Activated CD4-positive, alpha-beta memory T cell treated with anti-CD3 and anti-CD28 coated beads for 36 hours (primary cell): ENCODE measurements at regions not wholly inside any gene's neighbourhood (a gene's known extent, or its start where the extent isn't known, plus 50 kb on each side); places are given as distances from the start of the nearest gene placed in this dataset.

Source experiments
- CTCF ChIA-PET: fragments of 350-600 bp; sonication (Branson Sonifier 250); formaldehyde crosslinking; loops from one replicate; lab custom pipeline; 2021; ENCODE audit warnings: antibody characterized with exemption, inconsistent platforms; lab: Charles Lee
- POLR2A ChIA-PET: fragments of 350-600 bp; sonication (Branson Sonifier 250); formaldehyde crosslinking; loops from one replicate; lab custom pipeline; 2021; ENCODE audit warnings: antibody characterized with exemption; lab: Charles Lee
- DNase-seq: peaks from one replicate; pipeline ENCODE4 v3.0.0-alpha.2; 2020
- H3K27ac Mint-ChIP-seq: one replicate; pipeline ENCODE4 v1.8.0; 2021; ENCODE audit warnings: mixed read lengths
- H3K27me3 Mint-ChIP-seq: one replicate; pipeline ENCODE4 v1.8.0; 2021; ENCODE audit warnings: mixed read lengths
- H3K36me3 Mint-ChIP-seq: one replicate; pipeline ENCODE4 v1.8.0; 2021; ENCODE audit warnings: mixed read lengths
- H3K4me1 Mint-ChIP-seq: one replicate; pipeline ENCODE4 v1.8.0; 2021; ENCODE audit warnings: low read depth, mixed read lengths
- H3K4me3 Mint-ChIP-seq: one replicate; pipeline ENCODE4 v1.8.0; 2021; ENCODE audit warnings: mild to moderate bottlenecking, mixed read lengths
- H3K9me3 Mint-ChIP-seq: one replicate; pipeline ENCODE4 v1.8.0; 2021; ENCODE audit warnings: mixed read lengths
- intact Hi-C: fragments of 100-400 bp; cut with micrococcal nuclease; formaldehyde crosslinking; loops from one replicate; pipeline ENCODE4 v1.15.1; 2023

GRCh38 chr10:106198275-106198674 is 966.2 kb downstream of the SORCS1 start:
- Mint-ChIP-seq H3K4me3 (no peak overlapping the region), H3K27me3 (no peaks in the 10 kb centered on the region), H3K4me1 (no peaks in the 10 kb centered on the region), H3K27ac (no peak overlapping the region), H3K9me3 (peaks cover 1% of the 10 kb centered on the region), H3K36me3 (no peaks in the 10 kb centered on the region)
- no peak for DNase-seq
- ChIA-PET CTCF (no interaction called here), POLR2A (no interaction called here)
- intact Hi-C loops: no loop called here

DNA sequence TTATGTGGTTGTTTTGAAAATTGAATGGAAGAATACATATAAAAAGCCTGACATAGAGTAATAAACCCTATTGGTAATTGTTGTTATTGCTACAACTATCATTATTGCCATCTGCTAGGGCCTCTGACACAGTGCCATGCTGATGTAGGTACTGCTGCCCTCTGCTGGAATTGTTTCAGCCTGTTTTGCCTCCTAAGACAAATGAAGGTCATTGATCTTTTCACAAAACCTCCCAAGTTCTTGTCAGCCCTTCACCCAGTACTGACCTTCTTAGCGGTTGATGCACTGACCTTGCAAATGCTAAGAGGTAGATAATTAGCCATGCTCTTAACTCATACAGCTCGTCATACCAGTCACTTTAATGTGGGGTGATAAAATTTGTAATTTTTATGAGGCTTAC is 975.2 kb downstream of the SORCS1 start:
- intact Hi-C loops: no loop called here
- Mint-ChIP-seq H3K4me3 (no peak overlapping the region), H3K4me1 (no peaks in the 10 kb centered on the region), H3K36me3 (no peaks in the 10 kb centered on the region), H3K27me3 (no peaks in the 10 kb centered on the region), H3K27ac (no peak overlapping the region), H3K9me3 (peaks cover 2% of the 10 kb centered on the region)
- peak; percentile 10 for DNase-seq
- ChIA-PET POLR2A (no interaction called here), CTCF (no interaction called here)

DNA sequence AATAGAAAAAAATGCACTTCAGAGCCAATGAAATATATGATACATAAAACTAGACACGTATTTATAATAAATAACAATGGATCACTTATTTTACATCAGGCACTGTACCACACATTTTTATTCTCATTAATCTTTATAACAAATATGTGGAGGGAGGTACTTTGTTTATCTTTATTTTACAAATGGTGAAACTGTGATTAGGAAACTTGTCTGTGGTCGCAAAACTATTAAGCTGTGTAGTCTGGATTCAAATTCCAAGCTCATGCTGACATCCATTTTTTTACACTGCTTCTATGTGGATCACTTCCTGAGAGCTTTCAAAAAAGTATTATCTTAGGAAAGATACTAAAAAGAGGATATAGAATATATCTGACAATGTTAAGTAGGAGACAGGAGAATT is 978.6 kb downstream of the SORCS1 start:
- no peak for DNase-seq
- Mint-ChIP-seq H3K36me3 (no peaks in the 10 kb centered on the region), H3K27me3 (no peaks in the 10 kb centered on the region), H3K27ac (no peak overlapping the region), H3K4me1 (no peaks in the 10 kb centered on the region), H3K4me3 (no peak overlapping the region), H3K9me3 (no peaks in the 10 kb centered on the region)
- intact Hi-C loops: no loop called here
- POLR2A ChIA-PET: no interaction called here
- CTCF ChIA-PET: no interaction called here

- intact Hi-C loops: no loop called here
- CTCF ChIA-PET: no interaction called here
- POLR2A ChIA-PET: no interaction called here
- Mint-ChIP-seq H3K27ac (no peak overlapping the region), H3K4me3 (no peak overlapping the region), H3K36me3 (no peaks in the 10 kb centered on the region), H3K4me1 (no peaks in the 10 kb centered on the region), H3K27me3 (no peaks in the 10 kb centered on the region), H3K9me3 (no peaks in the 10 kb centered on the region)
- DNase-seq: no peak
These were observed 981.5 kb downstream of the SORCS1 start for GRCh38 chr10:106183041-106183440.

- Mint-ChIP-seq H3K27me3 (no peaks in the 10 kb centered on the region), H3K36me3 (no peaks in the 10 kb centered on the region), H3K9me3 (no peaks in the 10 kb centered on the region), H3K27ac (no peak overlapping the region), H3K4me3 (no peak overlapping the region), H3K4me1 (no peaks in the 10 kb centered on the region)
- intact Hi-C loops: no loop called here
- no peak for DNase-seq
- CTCF ChIA-PET: no interaction called here
- POLR2A ChIA-PET: no interaction called here
These were observed 982.0 kb downstream of the SORCS1 start for GRCh38 chr10:106182542-106182941.

DNA sequence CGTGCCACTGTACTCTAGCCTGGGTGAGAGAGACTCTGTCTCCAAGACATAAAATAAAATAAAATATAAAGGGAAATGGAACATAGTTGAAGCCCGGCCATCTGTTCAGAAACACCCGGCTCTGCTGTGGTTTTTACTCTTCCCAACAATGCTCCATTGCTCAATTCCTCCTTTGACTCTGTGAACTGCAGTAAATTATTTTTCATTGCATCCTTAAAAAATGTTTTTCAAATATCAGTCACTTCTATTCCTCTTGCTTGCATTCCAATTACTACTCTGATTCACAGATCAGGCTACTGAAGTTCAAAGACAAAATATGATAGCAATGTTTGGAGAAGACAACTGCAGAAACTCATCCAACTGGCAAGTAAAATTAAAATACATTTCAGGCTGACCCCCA is 983.0 kb downstream of the SORCS1 start:
- no peak overlapping the region for H3K27ac Mint-ChIP-seq
- intact Hi-C loops: no loop called here
- POLR2A ChIA-PET: no interaction called here
- CTCF ChIA-PET: no interaction called here
- no peak for DNase-seq
- H3K27me3 Mint-ChIP-seq: no peaks in the 10 kb centered on the region
- no peaks in the 10 kb centered on the region for H3K36me3 Mint-ChIP-seq
- H3K4me3 Mint-ChIP-seq: no peak overlapping the region
- H3K4me1 Mint-ChIP-seq: no peaks in the 10 kb centered on the region
- no peaks in the 10 kb centered on the region for H3K9me3 Mint-ChIP-seq

DNA sequence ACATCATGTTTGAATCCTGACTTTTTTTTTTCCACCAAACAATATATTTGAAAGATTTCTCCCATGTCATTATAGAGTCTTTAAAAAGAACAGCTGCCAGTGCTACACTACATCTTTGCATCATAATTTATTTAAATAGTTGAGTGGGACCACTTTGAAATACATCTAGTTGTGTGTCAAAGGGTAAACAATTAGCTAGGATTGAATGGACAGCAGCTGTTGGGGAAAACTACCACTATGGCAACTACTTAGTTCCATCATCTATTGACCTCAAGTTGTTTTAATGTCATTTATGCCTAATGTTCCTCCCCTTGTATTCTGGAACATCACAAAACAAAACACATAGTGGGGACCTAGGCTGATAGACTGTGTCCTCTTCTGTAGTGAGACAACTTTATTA is 985.1 kb downstream of the SORCS1 start:
- ChIA-PET POLR2A (no interaction called here), CTCF (no interaction called here)
- intact Hi-C loops: loop anchor here (5.0 kb wide), 1 partner anchor 382 kb away; no protein-coding TSS in a partner anchor
- Mint-ChIP-seq H3K4me1 (no peaks in the 10 kb centered on the region), H3K4me3 (no peak overlapping the region), H3K36me3 (no peaks in the 10 kb centered on the region), H3K27ac (no peak overlapping the region), H3K9me3 (no peaks in the 10 kb centered on the region), H3K27me3 (no peaks in the 10 kb centered on the region)
- DNase-seq: no peak

DNA sequence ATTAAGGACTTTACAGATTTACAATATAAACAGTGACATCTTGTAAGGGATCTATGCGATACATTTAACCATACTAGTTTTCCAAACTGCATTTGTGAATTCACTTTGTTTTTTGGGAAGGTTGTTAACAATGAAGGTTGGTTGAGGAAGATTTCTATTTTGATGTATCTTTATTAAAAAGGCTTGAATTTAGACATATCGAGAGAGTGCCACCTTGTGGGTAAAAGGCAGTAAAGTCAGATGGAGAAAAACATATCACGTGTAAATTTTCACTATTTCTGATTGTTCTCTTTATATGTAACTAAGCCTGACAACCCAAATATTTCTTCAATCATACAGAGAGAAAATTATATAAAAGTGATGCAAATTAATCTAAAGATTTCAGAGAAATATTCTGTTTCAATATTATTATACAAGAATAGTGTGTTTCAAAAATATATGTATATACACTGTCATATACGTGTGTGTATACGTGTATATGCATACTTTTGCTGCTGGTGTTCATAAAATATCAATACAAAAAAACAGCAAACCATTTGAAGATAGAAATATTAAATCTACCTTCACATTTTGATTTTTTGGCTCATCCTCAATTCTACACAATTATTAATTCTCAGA is 988.6 kb downstream of the SORCS1 start:
- Mint-ChIP-seq H3K27ac (no peak overlapping the region), H3K27me3 (no peaks in the 10 kb centered on the region), H3K9me3 (no peaks in the 10 kb centered on the region), H3K4me1 (no peaks in the 10 kb centered on the region), H3K4me3 (no peak overlapping the region), H3K36me3 (no peaks in the 10 kb centered on the region)
- ChIA-PET POLR2A (no interaction called here), CTCF (interaction anchor here (0.6 kb wide), 1 partner anchor 36 kb away, joined by 3 read pairs; no protein-coding TSS in a partner anchor)
- DNase-seq: no peak
- intact Hi-C loops: loop anchor here (2.0 to 5.0 kb wide), 2 partner anchors 225 to 379 kb away; no protein-coding TSS in a partner anchor

DNA sequence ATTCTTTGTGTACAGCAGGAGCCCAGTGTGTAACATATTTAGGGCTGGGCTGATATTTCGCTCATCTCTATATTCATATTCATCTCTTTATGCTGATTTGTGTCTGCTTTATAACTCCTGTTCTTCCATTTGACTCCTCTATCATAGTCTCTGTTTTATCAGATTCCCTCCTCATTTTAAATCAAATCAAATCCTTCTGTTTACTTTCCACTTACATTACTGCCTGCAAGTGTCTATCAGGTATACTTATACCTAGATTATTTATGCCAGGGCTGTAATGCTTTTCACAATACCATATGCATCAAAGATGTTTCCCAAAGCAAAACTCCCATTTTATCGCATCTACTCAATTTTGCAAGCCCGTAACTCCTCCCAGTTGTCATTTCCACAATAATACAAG is 990.7 kb downstream of the SORCS1 start:
- H3K27me3 Mint-ChIP-seq: no peaks in the 10 kb centered on the region
- no peak overlapping the region for H3K4me3 Mint-ChIP-seq
- H3K9me3 Mint-ChIP-seq: no peaks in the 10 kb centered on the region
- no peak overlapping the region for H3K27ac Mint-ChIP-seq
- ChIA-PET CTCF (interaction anchor here (0.6 kb wide), 1 partner anchor 19 kb away, joined by 3 read pairs; no protein-coding TSS in a partner anchor), POLR2A (no interaction called here)
- no peak for DNase-seq
- intact Hi-C loops: loop anchor here (2.0 kb wide), 1 partner anchor 223 kb away; no protein-coding TSS in a partner anchor
- no peaks in the 10 kb centered on the region for H3K4me1 Mint-ChIP-seq
- no peaks in the 10 kb centered on the region for H3K36me3 Mint-ChIP-seq

GRCh38 chr10:106169241-106169640 is 995.3 kb downstream of the SORCS1 start:
- intact Hi-C loops: no loop called here
- Mint-ChIP-seq H3K4me1 (no peaks in the 10 kb centered on the region), H3K27me3 (no peaks in the 10 kb centered on the region), H3K4me3 (no peak overlapping the region), H3K36me3 (no peaks in the 10 kb centered on the region), H3K27ac (no peak overlapping the region), H3K9me3 (peaks cover 2% of the 10 kb centered on the region)
- DNase-seq: no peak
- ChIA-PET POLR2A (interaction anchor here (0.7 kb wide), 1 partner anchor 217 kb away, joined by 3 read pairs; no protein-coding TSS in a partner anchor), CTCF (interaction anchor here (0.6 kb wide), 1 partner anchor 74 kb away, joined by 3 read pairs; no protein-coding TSS in a partner anchor)

DNA sequence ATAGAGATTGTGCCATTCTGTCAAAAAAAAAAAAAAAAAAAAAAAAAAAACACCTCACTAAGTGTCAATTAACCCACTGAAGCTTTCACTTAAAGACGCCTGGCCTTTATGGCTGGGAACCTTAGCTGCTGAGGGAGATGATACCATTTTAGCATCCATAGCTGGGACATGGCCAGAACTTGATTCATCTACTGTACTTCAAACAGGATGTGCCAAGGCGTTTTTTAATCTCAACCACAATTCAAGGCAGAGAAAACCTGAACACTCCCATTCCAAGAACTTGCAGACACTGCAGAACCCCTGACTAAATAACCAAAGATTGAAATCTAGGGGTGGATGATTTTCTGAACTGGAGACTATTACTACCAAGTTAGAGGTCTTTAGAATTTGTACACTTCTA is 996.6 kb downstream of the SORCS1 start:
- Mint-ChIP-seq H3K27me3 (no peaks in the 10 kb centered on the region), H3K27ac (no peak overlapping the region), H3K4me1 (no peaks in the 10 kb centered on the region), H3K9me3 (peaks cover 8% of the 10 kb centered on the region), H3K36me3 (no peaks in the 10 kb centered on the region), H3K4me3 (no peak overlapping the region)
- ChIA-PET CTCF (no interaction called here), POLR2A (no interaction called here)
- intact Hi-C loops: no loop called here
- no peak for DNase-seq

GRCh38 chr10:106158241-106158640 is 1006.3 kb downstream of the SORCS1 start:
- Mint-ChIP-seq H3K36me3 (no peaks in the 10 kb centered on the region), H3K4me1 (no peaks in the 10 kb centered on the region), H3K4me3 (no peak overlapping the region), H3K27ac (no peak overlapping the region), H3K9me3 (peaks cover 10% of the 10 kb centered on the region), H3K27me3 (no peaks in the 10 kb centered on the region)
- intact Hi-C loops: no loop called here
- POLR2A ChIA-PET: no interaction called here
- DNase-seq: no peak
- CTCF ChIA-PET: no interaction called here

DNA sequence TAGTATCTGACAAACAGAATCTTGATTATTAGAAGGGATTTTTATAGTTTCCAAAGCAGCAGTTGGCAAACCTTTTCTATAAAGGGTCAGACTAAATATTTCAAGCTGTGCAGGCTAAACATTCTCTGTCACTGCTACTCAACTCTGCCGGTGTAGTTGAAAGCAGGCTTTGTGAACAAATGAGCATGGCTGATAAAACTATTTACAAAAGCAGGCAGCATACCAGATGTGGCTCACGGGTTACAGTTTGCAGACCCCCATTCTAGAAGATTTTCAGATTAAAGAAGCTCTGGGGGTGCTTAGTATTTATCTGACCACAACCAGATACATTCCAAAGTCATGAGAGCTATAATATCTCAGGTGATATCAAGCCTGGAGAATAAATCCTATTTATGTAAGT is 1017.5 kb downstream of the SORCS1 start:
- Mint-ChIP-seq H3K9me3 (no peaks in the 10 kb centered on the region), H3K27ac (no peak overlapping the region), H3K4me1 (no peaks in the 10 kb centered on the region), H3K27me3 (no peaks in the 10 kb centered on the region), H3K4me3 (no peak overlapping the region), H3K36me3 (no peaks in the 10 kb centered on the region)
- intact Hi-C loops: no loop called here
- ChIA-PET CTCF (no interaction called here), POLR2A (no interaction called here)
- DNase-seq: no peak
